ENCODE measurements at regions not wholly inside any gene's neighbourhood (a gene's known extent, or its start where the extent isn't known, plus 50 kb on each side); places are given as distances from the start of the nearest gene placed in this dataset.

DNA sequence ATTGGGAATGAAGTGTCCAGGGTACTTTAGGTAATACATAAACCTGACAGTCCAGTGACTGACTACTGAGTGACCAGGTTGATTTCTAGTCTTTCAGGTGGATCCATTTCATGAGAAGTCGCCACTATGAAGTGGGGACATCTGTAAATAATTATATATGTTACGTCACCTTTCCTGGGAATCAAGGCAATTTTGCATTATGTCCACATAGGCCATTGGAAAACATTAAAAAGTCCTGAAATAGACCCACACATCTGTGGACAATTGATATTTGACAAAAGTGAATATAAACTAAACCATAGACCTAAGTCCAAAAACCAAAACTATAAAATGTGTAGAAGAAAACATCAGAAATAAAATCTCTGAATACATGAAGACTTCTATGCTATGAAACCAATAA, 231.5 kb downstream of the C6orf118 start:
- DNase-seq: no peak
- H3K36me3 Mint-ChIP-seq (ENCODE audit: unreplicated experiment): peaks cover 5% of the 10 kb centered on the region
- H3K27ac Mint-ChIP-seq (ENCODE audit: unreplicated experiment): no peak overlapping the region
- H3K4me3 Mint-ChIP-seq (ENCODE audit: unreplicated experiment): no peak overlapping the region
- no peak for TF ChIP-seq CTCF (IDR thresholded peaks at IDR 0.05; ENCODE audit: partially characterized antibody, unreplicated experiment)
- peaks cover 1% of the 10 kb centered on the region for H3K9me3 Mint-ChIP-seq (ENCODE audit: unreplicated experiment)
- H3K4me1 Mint-ChIP-seq (ENCODE audit: low read depth, unreplicated experiment): no peaks in the 10 kb centered on the region
- no peaks in the 10 kb centered on the region for H3K27me3 Mint-ChIP-seq (ENCODE audit: unreplicated experiment)

DNA sequence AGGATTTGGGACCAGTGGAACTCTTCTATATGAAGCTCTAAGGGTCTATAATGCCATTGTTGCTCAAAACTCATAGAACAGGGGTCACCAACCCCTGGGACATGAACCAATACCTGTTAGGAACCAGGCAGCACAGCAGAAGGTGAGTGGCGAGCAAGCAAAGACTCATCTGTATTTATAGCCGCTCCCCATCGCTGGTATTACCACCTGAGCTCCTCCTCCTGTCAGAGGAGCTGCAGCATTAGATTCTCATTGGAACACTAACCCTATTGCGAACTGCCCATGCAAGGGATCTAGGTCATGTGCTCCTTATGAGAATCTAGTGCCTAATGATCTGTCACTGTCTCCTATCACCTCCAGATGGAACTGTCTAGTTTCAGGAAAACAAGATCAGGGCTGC, 237.5 kb downstream of the C6orf118 start:
- H3K27me3 Mint-ChIP-seq (ENCODE audit: unreplicated experiment): no peaks in the 10 kb centered on the region

DNA sequence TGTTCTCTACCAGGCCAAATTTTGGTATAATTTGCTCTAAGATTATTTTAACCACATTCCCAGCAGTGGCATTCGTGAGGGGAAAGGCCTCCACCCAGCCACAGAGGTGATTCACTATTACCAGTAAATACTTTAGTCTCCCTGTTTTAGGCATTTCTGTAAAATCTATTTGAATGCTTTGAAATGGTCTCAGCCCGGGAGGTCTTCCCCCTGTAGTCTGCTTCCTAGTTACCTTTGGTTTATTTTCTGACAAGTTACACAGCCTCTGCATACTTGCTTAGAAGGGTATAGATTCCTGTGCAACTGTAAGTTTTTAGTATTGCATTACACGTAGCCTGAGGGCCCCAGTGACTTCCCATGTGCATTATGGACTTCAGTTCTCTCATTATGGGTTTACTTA, 248.7 kb downstream of the C6orf118 start:
- DNase-seq: no peak
- no peaks in the 10 kb centered on the region for H3K27me3 Mint-ChIP-seq (ENCODE audit: unreplicated experiment)
- no peaks in the 10 kb centered on the region for H3K36me3 Mint-ChIP-seq (ENCODE audit: unreplicated experiment)
- H3K4me3 Mint-ChIP-seq (ENCODE audit: unreplicated experiment): no peak overlapping the region
- peaks cover 6% of the 10 kb centered on the region for H3K4me1 Mint-ChIP-seq (ENCODE audit: low read depth, unreplicated experiment)
- no peak for TF ChIP-seq CTCF (IDR thresholded peaks at IDR 0.05; ENCODE audit: partially characterized antibody, unreplicated experiment)
- no peaks in the 10 kb centered on the region for H3K9me3 Mint-ChIP-seq (ENCODE audit: unreplicated experiment)
- no peak overlapping the region for H3K27ac Mint-ChIP-seq (ENCODE audit: unreplicated experiment)

More for the DNA sequence above, 237.5 kb downstream of the C6orf118 start:
- H3K4me1 Mint-ChIP-seq (ENCODE audit: low read depth, unreplicated experiment): no peaks in the 10 kb centered on the region
- no peak for DNase-seq
- no peak overlapping the region for H3K27ac Mint-ChIP-seq (ENCODE audit: unreplicated experiment)
- TF ChIP-seq CTCF (IDR thresholded peaks at IDR 0.05; ENCODE audit: partially characterized antibody, unreplicated experiment): no peak
- H3K4me3 Mint-ChIP-seq (ENCODE audit: unreplicated experiment): no peak overlapping the region
- H3K36me3 Mint-ChIP-seq (ENCODE audit: unreplicated experiment): no peaks in the 10 kb centered on the region
- H3K9me3 Mint-ChIP-seq (ENCODE audit: unreplicated experiment): no peaks in the 10 kb centered on the region

DNA sequence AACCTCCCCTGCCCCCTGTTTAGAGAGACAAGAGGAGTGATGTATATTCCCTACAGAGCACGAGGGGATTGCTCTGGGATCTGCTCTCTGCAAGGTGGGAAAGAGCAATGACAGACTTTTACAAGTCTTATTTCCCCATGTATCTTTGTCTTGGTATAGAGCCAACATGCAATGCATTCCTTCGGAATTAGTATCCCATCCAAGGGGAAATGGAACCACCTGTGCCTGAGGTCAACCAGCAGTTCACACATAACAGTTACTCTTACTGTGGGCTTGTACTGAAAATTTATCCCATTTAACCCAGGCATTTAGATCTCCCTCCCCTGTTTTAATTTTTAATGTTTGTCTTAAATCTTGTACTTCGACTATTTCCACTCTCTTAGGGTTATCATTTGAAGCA, 250.4 kb downstream of the C6orf118 start:
- no peak for DNase-seq
- Mint-ChIP-seq H3K27me3 (ENCODE audit: unreplicated experiment) (no peaks in the 10 kb centered on the region), H3K27ac (ENCODE audit: unreplicated experiment) (no peak overlapping the region), H3K9me3 (ENCODE audit: unreplicated experiment) (no peaks in the 10 kb centered on the region), H3K4me3 (ENCODE audit: unreplicated experiment) (no peak overlapping the region), H3K4me1 (ENCODE audit: low read depth, unreplicated experiment) (no peaks in the 10 kb centered on the region), H3K36me3 (ENCODE audit: unreplicated experiment) (no peaks in the 10 kb centered on the region)
- TF ChIP-seq CTCF (IDR thresholded peaks at IDR 0.05; ENCODE audit: partially characterized antibody, unreplicated experiment): no peak

GRCh38 chr6:165056292-165056691, 253.1 kb downstream of the C6orf118 start:
- Mint-ChIP-seq H3K36me3 (ENCODE audit: unreplicated experiment) (no peaks in the 10 kb centered on the region), H3K4me1 (ENCODE audit: low read depth, unreplicated experiment) (peaks cover 1% of the 10 kb centered on the region), H3K27me3 (ENCODE audit: unreplicated experiment) (no peaks in the 10 kb centered on the region), H3K27ac (ENCODE audit: unreplicated experiment) (no peak overlapping the region), H3K4me3 (ENCODE audit: unreplicated experiment) (no peak overlapping the region), H3K9me3 (ENCODE audit: unreplicated experiment) (no peaks in the 10 kb centered on the region)
- DNase-seq: no peak
- no peak for TF ChIP-seq CTCF (IDR thresholded peaks at IDR 0.05; ENCODE audit: partially characterized antibody, unreplicated experiment)
